Retina (tissue), 1 donor: ENCODE measurements at regions not wholly inside any gene's neighbourhood (a gene's known extent, or its start where the extent isn't known, plus 50 kb on each side); places are given as distances from the start of the nearest gene placed in this dataset.

Experiments
- DNase-seq: peaks from one replicate; pipeline ENCODE4 v3.0.0-alpha.2; 2016

DNA sequence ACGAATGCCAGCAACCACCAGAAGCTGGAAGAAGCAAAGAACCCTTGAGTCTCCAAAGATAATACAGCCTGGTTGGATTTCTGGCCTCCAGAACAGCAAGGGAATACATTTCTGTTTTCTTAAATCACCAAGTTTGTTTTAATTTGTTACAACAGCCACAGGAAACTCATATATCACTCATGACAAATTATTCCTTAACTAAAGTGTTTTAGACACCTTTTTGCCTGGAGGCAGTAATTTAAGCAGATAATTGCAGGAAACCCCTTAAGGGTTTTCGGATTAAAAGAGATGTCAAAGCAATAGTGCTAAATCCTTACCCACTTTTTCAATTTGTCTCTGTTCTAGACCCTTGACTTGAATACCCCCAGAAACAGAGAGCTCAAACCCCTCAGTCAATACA lies 1050.0 kb downstream of the EPHA7 start:
- DNase-seq: no peak

DNA sequence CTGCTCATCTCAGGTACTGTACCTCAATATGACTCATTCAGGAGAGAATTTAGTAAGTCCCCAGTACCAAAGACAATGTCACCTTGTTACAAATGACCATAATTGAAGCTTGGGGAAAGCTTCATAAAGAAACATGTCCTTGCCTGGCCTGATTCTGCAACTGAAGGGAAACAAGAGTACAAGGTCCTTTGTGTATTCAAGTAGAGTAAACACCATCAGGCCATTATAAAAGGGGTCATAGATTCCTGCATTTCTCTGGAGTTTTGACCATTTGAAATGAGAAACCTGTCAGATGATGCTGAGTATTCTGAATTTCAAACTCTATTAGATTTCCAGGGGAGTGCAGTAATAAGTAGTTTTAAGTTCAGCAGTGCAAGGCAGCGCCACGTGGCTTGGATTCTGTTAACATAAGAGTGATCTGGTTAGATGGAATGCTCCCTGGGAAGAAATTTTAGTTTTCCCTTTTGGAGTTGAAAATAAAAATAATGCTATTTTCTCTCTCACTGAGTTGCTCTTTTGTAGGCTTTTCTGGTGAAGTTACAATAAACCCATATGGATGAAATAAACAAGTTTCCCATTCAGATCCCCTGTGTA lies 1054.3 kb downstream of the EPHA7 start:
- no peak for DNase-seq

GRCh38 chr6:92363111-92363510 lies 1056.2 kb downstream of the EPHA7 start:
- DNase-seq: no peak

DNA sequence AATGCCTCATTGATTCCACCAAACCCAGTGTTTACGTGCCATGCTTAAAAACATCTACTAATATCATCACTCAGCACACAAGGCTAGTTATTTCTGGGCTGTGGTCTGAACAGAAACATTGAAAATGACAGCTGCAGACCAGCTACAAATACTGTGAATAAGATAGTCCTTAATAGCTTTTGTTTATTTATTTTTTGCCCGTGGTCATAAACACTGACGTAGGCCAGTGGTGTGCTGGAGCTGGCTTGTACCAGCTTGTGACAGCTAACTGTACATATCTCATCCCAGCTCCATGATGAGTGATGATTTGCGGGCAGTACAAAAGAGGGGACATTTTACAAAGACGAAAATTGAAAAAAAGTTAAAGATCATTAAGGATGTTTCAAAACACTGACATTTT lies 1057.0 kb downstream of the EPHA7 start:
- no peak for DNase-seq

- no peak for DNase-seq
Observed at GRCh38 chr6:92361990-92362389, 1057.4 kb downstream of the EPHA7 start.

GRCh38 chr6:92354270-92354829 lies 1065.0 kb downstream of the EPHA7 start:
- DNase-seq: no peak

DNA sequence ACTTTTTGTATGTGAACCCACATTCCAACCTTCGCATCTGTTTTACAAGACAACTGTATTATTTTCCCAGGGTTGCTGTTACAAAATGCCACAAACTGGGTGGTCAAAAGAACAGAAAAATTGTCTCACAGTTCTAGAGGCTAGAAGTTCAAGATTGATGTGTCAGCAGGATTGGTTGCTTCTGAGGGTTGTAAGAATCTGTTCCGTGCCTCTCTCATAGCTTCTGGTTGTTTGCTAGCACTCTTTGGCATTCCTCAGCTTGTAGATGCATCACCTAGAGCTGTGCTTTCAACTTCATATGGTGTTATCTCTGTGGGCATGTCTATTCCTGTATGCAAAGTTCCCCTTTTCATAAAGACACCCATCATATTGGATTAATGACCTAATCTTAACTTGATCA lies 1067.2 kb downstream of the EPHA7 start:
- no peak for DNase-seq

- no peak for DNase-seq
Observed at GRCh38 chr6:92341201-92341600, 1078.2 kb downstream of the EPHA7 start.

GRCh38 chr6:92339936-92340640 lies 1079.3 kb downstream of the EPHA7 start:
- DNase-seq: no peak

DNA sequence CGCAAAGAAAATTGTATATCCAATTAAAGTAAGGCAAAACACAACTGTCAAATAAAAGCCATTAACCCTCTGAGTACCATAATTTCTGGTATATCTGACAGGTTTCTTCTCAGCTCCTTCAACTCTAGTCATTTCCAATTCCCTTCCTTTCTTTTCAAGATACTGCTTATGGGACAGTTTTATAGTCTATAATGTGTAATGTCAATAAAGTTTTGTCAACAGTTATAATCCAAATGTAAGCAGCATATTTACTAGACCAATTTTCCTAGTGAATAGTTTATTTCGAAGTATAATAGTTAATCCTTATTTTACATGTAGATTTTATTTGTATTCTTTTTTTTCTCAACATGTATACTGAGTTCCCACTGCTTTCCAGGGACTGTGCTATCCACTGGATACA lies 1081.8 kb downstream of the EPHA7 start:
- DNase-seq: no peak

GRCh38 chr6:92329208-92329847 lies 1090.0 kb downstream of the EPHA7 start:
- no peak for DNase-seq

GRCh38 chr6:92315312-92315711 lies 1104.0 kb downstream of the EPHA7 start:
- no peak for DNase-seq

GRCh38 chr6:92297101-92297500 lies 1122.3 kb downstream of the EPHA7 start:
- no peak for DNase-seq

DNA sequence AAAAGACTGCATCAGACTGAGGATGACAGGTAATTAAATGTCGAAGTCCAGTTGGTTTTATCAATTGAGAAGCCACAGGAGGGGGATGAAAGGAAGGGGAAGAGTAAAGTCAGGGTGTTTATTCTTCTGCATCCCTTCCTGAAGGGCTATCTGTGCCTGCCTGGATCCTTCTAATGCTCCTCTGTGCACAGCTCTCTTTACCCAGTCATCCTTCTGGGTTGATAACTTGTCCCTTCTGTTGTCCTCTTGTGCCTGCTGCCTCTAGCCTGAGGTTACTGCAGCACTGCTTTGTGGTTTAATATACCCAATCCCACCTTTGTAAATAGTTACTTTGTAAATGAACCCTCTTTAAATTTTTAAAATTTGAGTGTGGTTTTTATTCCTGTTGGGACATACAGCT lies 1127.3 kb downstream of the EPHA7 start:
- DNase-seq: no peak

GRCh38 chr6:92289831-92290230 lies 1129.5 kb downstream of the EPHA7 start:
- DNase-seq: no peak

- DNase-seq: no peak
Observed at GRCh38 chr6:92281571-92282076, 1137.7 kb downstream of the EPHA7 start.

DNA sequence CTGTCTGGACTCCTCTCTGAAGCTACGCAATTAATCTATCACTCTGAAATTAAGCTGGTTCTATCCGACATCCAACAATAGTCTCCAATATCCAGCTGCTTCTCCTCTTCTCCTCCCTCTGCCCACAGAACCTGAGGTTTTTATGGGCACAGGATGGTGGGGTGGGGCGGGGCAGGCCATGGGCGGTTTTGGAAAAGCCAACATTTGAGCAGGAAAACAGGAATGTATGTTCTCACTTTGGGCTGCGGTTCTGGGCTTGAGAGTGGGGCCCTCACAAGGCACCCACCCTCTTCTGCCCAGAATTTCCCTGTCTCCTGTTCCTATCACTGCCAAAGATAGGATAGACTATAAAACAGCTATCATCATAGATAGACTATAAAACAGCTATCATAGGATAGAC lies 1144.2 kb downstream of the EPHA7 start:
- DNase-seq: no peak

DNA sequence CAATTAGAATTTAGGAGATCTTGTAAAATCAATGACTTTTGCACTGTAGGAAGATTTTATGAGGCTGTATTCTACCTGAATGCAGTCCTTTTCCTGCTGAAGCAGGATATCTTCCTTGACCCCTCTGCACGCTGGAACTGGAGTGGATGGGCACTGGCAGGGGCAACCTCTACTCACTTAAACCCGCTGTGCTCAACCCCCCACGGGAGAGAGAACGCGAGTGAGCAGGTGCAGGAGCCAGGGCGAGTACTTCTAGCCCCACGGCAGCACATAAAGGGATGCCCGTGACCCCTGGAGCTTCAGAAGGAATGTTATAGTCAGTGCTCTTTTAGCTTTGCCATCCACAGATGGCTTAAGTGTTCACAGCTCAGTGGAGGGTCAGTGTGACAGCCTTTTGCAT lies 1144.8 kb downstream of the EPHA7 start:
- DNase-seq: no peak

DNA sequence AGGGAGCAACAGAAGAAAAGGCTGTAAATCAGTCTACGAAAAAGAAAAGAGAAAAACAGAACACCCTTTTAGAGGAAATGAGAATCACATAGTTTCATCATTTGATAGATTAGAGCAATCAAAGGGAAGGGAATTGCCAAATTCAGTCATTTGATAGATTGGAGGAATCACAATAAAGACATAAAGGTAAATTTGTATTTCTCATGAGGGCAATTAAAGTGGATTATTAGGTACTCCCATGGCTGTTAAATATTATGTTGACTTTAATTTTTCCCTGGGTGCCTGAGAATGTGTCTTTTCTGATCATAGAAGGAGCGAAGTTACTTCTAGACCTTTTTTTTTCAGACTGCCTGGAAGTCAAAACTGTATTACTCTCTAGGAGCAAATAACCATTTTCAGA lies 1145.7 kb downstream of the EPHA7 start:
- DNase-seq: no peak

DNA sequence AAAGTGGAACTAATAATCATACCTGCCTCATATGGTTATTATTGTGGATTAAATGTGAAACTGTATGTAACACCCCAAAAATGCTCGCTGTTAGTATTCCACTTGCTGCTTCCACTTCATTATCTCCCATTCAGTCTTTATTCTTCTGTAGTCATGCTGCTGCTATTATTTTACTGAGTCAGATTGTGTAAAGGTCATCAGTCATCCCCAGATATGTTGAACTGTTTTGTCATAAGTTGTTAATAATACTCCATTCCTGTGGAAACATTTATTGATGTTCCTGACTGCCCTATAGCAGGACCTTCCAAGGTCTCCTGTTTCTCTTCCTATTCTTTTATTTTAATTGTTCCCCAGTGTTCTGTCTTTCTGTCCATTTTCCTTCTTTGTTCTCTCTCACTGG lies 1148.3 kb downstream of the EPHA7 start:
- DNase-seq: no peak

DNA sequence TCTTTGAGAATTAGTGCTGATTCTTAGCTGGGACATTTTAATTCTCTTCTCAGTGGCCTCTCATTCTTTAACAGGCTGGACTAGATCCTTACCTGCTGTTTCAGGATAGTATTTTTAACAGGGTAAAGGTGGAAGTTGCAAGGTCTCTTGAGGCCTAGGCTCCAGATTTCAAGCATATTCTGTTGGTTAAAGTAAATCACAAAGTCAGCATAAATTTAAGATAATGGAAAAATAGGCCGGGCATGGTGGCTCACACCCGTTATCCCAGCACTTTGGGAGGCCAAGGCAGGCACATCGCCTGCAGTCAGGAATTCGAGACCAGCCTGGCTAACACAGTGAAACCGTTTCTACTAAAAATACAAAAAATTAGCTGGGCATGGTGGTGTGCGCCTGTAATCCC lies 1149.0 kb downstream of the EPHA7 start:
- DNase-seq: no peak

- DNase-seq: no peak
Observed at GRCh38 chr6:92267335-92267734, 1152.0 kb downstream of the EPHA7 start.

- no peak for DNase-seq
Observed at GRCh38 chr6:92263864-92264263, 1155.5 kb downstream of the EPHA7 start.

DNA sequence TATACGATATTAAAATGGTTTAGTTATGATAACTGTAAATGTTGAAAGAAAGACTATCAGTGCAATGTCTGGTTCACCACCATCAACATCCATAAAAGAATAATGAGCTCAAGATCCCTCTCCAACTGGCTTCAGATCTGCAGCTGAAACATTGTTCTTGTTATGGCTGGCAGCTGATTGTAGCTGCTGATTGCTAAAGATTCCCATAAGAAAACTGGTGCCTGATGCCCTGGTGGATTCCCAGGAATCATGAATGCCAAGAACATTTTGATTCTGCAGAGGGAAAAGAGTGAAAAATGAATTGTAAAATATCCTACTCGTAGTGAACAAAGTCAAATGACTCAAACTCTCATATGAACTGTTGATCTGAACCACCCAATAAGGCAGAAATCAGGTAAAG lies 1160.2 kb downstream of the EPHA7 start:
- no peak for DNase-seq
